ENCODE measurements at regions not wholly inside any gene's neighbourhood (a gene's known extent, or its start where the extent isn't known, plus 50 kb on each side); places are given as distances from the start of the nearest gene placed in this dataset.

GRCh38 chr13:80825276-80825675, 484.4 kb upstream of the SPRY2 start:
- no peak for TF ChIP-seq EZH2 (IDR thresholded peaks at IDR 0.05; ENCODE audit: borderline replicate concordance, low read depth, low read length, severe bottlenecking)
- TF ChIP-seq CTCF (IDR thresholded peaks at IDR 0.05; ENCODE audit: extremely low read depth in 1 of 2, insufficient read depth in 1 of 2, low read depth in 1 of 2, low read length in 2 of 2), result no peak

All from endothelial cell of umbilical vein (primary cell).